ENCODE measurements at regions not wholly inside any gene's neighbourhood (a gene's known extent, or its start where the extent isn't known, plus 50 kb on each side); places are given as distances from the start of the nearest gene placed in this dataset.
"Not testable (repeated sequence)": the region's sequence is repeated elsewhere in the genome, so short reads cannot be mapped to it uniquely, and the experiment has no call there.

GRCh38 chr2:194464964-194465638 lies 1191.9 kb upstream of the SLC39A10 start:
- DNase-seq (ENCODE audit: low spot score) (no peak), FAIRE-seq (no peak)

- not testable (repeated sequence) for FAIRE-seq; DNase-seq (ENCODE audit: low spot score)
Measured at GRCh38 chr2:194462883-194463282, 1194.1 kb upstream of the SLC39A10 start.

- no peak for FAIRE-seq
Measured at GRCh38 chr2:194455358-194455757, 1201.7 kb upstream of the SLC39A10 start.

DNA sequence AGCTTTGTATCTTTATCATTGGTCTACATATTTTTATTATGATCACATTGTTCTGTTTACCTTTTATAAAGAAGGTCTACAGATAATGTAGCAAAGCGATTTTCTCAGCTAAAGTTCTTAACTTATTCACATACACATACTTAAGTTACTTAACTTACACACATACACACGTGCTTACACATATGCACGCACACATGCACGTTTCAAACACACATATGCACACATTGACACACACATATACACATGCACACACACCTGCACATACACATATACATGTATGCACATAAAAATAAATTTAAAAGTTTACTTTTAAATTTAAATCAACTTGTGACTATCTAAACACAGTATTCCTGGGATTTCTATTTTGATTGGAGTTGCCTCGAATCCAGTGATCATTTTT lies 1204.5 kb upstream of the SLC39A10 start:
- DNase-seq (ENCODE audit: low spot score) (no peak), FAIRE-seq (no peak)

More at GRCh38 chr2:194455358-194455757, 1201.7 kb upstream of the SLC39A10 start:
- no peak for DNase-seq (ENCODE audit: low spot score)

GRCh38 chr2:194445226-194445625 lies 1211.8 kb upstream of the SLC39A10 start:
- FAIRE-seq (no peak), DNase-seq (ENCODE audit: low spot score) (no peak)

- FAIRE-seq (no peak), DNase-seq (ENCODE audit: low spot score) (no peak)
Measured at GRCh38 chr2:194443926-194444325, 1213.1 kb upstream of the SLC39A10 start.

DNA sequence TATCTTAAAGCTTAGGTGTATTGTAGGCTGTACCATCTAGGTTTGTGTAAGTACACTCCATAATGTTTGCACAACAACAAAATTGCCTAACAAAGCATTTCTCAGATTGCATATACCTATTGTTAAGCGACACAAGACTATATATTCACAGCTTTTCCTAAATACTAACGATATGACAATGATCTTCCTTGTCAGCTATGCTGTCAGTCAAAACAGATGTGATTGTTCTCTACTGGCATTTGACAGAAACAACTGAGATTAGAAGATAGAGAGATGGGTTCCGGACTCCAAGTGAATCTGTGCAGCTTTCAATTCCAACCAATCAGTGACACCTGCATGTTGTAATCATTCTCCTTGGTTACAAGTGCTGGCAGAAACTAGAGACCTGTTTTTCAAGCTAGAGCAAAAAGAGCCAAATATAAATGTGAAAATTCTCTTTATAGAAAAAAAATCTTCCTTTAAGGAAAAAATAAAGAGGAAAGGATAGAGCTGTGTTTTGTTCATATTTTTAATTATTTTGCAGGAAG lies 1232.3 kb upstream of the SLC39A10 start:
- DNase-seq (ENCODE audit: low spot score) (no peak), FAIRE-seq (no peak)

DNA sequence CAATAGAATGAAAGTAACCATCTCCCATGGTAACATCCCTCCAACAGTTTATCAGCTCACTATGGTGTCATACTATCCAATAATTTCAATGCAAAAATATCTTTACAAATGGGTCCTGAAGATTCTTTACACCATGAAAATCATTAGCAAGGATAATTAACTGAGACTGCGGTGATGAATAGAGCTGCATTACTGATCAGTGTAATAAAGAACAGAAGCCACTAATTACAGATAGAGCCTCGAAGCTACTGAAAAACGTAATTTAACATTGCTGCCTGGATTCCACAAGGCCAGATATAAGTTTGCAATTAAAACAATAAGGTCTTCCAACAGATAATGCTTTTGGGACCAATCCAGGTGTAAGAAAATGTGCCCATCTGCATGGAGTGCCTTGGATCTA lies 1245.8 kb upstream of the SLC39A10 start:
- no peak for DNase-seq (ENCODE audit: low spot score)

DNA sequence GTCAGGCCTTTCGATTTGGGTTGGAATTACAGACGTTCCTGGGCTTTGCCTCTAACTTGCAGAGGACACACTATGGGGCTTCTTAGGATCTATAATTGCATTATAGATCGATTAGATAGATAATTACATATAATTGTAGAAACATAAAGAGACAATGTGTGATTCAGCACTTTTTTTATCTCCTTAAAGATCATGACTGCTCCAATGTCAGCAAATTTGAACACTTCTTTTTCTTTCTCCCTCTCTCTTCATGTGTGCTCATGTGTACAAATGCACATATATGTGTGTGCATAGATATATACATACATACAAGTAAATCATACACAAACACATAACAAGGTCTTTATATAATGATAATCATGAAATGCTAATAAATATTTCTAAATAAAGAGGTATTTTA lies 1261.2 kb upstream of the SLC39A10 start:
- DNase-seq (ENCODE audit: low spot score) (no peak), FAIRE-seq (no peak)

More for the DNA sequence above, 1245.8 kb upstream of the SLC39A10 start:
- no peak for FAIRE-seq

- no peak for FAIRE-seq
Measured at GRCh38 chr2:194385376-194385775, 1271.7 kb upstream of the SLC39A10 start.

GRCh38 chr2:194383401-194383800 lies 1273.6 kb upstream of the SLC39A10 start:
- no peak for FAIRE-seq
- no peak for DNase-seq (ENCODE audit: low spot score)

More at GRCh38 chr2:194385376-194385775, 1271.7 kb upstream of the SLC39A10 start:
- no peak for DNase-seq (ENCODE audit: low spot score)

DNA sequence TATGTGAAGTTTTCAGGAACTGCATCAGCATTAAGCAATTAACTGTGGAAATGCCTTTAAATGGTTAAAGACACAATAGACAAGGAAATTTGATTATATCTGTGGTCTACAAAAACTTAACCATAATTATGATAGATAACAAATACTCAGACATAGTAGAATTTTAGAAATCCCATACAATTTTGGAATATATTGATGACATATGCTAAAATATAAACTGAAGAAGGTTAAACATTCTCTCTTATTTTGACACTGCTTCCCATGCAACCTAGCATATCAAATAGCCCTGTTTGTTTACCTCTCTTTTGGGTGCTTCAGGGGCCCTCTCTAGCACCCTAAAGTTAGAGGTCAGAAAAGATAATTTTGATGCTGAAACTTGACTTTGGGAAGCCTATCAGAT lies 1274.8 kb upstream of the SLC39A10 start:
- no peak for DNase-seq (ENCODE audit: low spot score)
- no peak for FAIRE-seq

DNA sequence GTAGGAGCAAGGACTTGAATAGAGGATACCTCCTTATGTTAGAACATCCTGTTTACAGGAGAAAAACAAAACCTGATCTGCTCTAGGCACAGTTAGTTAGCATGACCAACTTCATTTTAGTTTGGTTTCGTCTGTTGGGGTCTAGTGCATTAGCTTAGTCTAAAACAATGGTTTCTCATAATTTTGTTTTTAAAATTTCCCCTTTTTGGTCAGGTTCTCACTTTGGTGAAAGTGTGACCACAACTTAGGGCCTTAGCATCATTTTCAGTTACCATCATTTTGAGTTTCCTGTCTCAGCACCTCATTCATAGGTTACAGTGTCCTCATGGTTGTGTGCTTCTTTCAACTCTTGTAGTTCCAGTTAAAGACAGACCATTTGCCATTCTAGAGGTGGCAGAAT lies 1277.0 kb upstream of the SLC39A10 start:
- FAIRE-seq, result no peak

DNA sequence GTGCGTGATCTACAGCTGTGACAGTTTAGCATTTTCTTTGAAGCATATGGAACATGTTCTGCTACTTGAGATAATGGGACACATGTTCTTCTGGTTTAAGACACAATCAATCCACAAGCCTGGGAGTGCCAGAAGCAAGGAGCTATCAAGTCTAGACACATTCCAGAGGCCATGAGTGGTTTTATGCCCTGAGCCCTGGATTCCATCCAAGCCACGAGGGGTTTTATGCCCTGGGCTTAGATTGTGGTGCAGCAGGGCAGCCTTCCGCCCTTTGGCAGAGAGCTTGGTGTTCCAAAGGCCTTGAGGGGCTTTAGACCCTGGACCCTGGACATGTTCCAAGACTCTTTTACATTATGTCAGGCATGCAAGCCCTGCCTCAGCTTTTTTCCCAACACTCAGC lies 1289.6 kb upstream of the SLC39A10 start:
- FAIRE-seq; DNase-seq (ENCODE audit: low spot score): not testable (repeated sequence)

More for the DNA sequence above, 1277.0 kb upstream of the SLC39A10 start:
- no peak for DNase-seq (ENCODE audit: low spot score)

- no peak for FAIRE-seq
- no peak for DNase-seq (ENCODE audit: low spot score)
Measured at GRCh38 chr2:194363878-194364277, 1293.1 kb upstream of the SLC39A10 start.

DNA sequence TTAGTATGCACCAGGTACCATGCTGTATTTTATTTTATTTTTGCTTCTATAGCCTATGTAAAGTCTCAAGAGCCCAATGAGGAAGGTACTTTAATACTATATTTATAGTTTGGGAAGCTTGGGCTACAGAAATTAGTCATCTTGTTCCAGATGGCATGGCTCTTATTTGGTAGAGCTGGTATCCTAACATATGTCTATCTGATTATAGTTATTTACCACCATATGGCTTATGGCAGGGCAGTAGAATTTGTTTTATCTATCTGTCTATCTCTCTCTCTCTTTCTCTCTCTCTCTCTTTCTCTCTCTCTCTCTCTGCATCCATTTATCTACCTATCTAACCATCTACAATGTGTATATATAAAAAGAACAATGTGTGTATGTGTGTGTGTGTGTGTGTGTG lies 1293.7 kb upstream of the SLC39A10 start:
- FAIRE-seq (no peak), DNase-seq (ENCODE audit: low spot score) (no peak)

DNA sequence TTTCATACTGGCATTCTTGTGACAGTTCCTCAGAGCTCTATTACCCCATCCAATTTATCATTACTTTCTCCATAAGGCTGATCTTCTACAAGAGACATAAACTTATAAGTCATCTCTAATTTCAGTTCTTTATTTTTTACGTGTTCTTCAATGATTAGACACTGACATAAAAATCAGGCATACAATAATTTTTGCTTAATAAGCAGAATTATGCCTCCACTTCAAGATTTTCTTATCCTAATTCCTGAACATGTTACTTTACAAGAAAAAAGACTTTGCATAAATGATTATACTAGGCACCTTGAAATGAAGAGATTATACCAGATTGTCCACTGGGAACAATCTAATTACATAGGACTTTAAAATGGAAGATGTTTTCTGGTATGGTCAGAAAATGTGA lies 1304.5 kb upstream of the SLC39A10 start:
- no peak for DNase-seq (ENCODE audit: low spot score)
- no peak for FAIRE-seq

- DNase-seq (ENCODE audit: low spot score), result no peak
- no peak for FAIRE-seq
Measured at GRCh38 chr2:194346193-194346592, 1310.8 kb upstream of the SLC39A10 start.

DNA sequence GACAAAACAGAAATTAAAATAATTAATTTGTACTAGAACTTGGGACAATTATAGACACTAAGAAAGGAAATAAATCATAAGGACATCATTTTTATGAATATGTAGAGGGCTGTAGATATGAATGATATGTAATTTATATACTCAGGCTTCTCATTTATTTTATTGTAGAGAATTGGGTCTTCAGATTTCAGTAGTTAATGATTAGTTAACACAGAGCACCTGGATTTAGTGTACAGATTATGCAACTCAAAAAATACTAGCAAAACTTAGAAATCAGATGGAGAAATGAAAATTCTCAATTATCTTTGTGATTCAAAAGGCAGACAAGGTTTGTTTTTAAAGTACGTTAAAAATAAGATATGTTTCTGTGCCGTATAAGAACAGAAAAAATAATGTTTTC lies 1311.7 kb upstream of the SLC39A10 start:
- FAIRE-seq (no peak), DNase-seq (ENCODE audit: low spot score) (no peak)

DNA sequence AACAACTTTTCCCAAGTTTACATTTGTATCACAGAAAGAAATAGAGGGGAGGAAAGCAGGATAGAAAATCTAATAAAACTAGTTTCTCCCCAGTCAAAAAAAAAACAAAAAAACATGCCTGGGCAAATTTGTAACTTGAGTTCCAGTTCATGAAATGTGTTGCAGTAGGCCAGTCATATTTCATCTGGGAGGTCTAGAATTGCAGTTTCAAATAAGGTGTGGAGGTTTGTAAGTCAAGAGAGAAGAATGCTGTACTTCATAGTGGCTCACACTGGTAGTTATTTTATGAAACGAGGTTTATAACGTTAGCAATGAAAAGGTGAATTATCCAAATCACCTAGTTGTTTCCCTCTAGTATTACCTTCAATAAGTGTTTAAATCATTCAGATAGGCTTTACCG lies 1313.9 kb upstream of the SLC39A10 start:
- no peak for FAIRE-seq

GRCh38 chr2:194332799-194333490 lies 1324.1 kb upstream of the SLC39A10 start:
- FAIRE-seq, result no peak
- DNase-seq (ENCODE audit: low spot score), result no peak

More for the DNA sequence above, 1313.9 kb upstream of the SLC39A10 start:
- no peak for DNase-seq (ENCODE audit: low spot score)

DNA sequence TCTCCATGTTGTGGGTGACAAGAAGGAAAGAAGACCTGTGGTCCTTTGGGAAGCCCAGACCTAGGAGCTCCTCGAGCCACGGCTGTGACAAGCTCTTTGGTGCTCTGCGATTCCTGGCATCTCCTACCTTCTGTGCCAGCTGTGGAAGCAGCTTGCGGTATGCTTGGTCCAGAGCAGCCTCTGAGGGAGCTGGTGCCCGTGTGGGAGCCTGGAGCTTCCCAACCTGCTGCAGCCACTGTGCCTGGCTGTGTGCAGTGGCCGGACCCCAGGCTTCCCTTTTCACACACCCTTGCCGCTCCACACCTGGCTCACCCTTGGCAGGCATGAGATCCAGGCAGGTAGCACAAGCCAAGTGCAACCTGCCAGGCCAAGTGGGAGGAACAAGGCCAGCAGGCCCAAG lies 1328.6 kb upstream of the SLC39A10 start:
- DNase-seq (ENCODE audit: low spot score) (no peak), FAIRE-seq (no peak)
